ENCODE measurements at regions not wholly inside any gene's neighbourhood (a gene's known extent, or its start where the extent isn't known, plus 50 kb on each side); places are given as distances from the start of the nearest gene placed in this dataset.

DNA sequence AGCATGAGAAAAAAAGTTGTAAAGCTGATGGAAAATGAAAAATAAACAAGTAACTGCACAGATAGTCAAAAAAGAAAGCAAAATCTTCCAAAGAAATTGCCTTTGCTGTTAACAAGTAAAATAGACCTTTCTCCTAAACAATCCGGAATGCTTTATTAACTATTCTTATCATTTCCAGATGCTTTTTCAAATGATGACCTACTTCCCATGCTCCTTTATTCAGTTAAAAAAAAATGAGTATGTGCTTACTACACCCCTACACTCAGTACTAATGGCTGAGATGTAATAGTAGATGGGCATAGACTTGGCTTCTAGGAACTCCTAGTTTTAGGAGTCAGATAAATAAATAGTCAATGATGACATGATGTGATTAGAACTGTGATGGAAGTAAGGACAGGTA, 108.5 kb downstream of the NIBAN1 start:
- no peak for TF ChIP-seq CTCF (IDR thresholded peaks at IDR 0.05; ENCODE audit: low read depth, low read length)
- no peak for TF ChIP-seq EZH2phosphoT487 (IDR thresholded peaks at IDR 0.05; ENCODE audit: low read depth)
